ENCODE measurements at regions not wholly inside any gene's neighbourhood (a gene's known extent, or its start where the extent isn't known, plus 50 kb on each side); places are given as distances from the start of the nearest gene placed in this dataset.

- TF ChIP-seq ZFP3 (CRISPR knock-in tag; IDR thresholded peaks at IDR 0.05) (no peak), CREB5 (CRISPR knock-in tag; IDR thresholded peaks at IDR 0.05; ENCODE audit: low read depth) (no peak), ZFP30 (CRISPR knock-in tag; IDR thresholded peaks at IDR 0.05) (no peak), BACH2 (CRISPR knock-in tag; IDR thresholded peaks at IDR 0.05; ENCODE audit: borderline replicate concordance) (no peak), PPARA (CRISPR knock-in tag; IDR thresholded peaks at IDR 0.05; ENCODE audit: borderline replicate concordance) (no peak), GLIS3 (CRISPR knock-in tag; IDR thresholded peaks at IDR 0.05) (no peak), ARNTL (CRISPR knock-in tag; IDR thresholded peaks at IDR 0.05; ENCODE audit: borderline replicate concordance, low read depth) (no peak), ZNF70 (CRISPR knock-in tag; IDR thresholded peaks at IDR 0.05) (no peak), PATZ1 (CRISPR knock-in tag; IDR thresholded peaks at IDR 0.05; ENCODE audit: borderline replicate concordance) (no peak), ESRRG (CRISPR knock-in tag; IDR thresholded peaks at IDR 0.05) (no peak), OSR1 (CRISPR knock-in tag; IDR thresholded peaks at IDR 0.05) (no peak), RARB (CRISPR knock-in tag; IDR thresholded peaks at IDR 0.05) (no peak), TOX (CRISPR knock-in tag; IDR thresholded peaks at IDR 0.05; ENCODE audit: borderline replicate concordance) (no peak)
Observed at GRCh38 chr5:98282521-98282920, 490.9 kb upstream of the RGMB start.
